ENCODE measurements at regions not wholly inside any gene's neighbourhood (a gene's known extent, or its start where the extent isn't known, plus 50 kb on each side); places are given as distances from the start of the nearest gene placed in this dataset.

DNA sequence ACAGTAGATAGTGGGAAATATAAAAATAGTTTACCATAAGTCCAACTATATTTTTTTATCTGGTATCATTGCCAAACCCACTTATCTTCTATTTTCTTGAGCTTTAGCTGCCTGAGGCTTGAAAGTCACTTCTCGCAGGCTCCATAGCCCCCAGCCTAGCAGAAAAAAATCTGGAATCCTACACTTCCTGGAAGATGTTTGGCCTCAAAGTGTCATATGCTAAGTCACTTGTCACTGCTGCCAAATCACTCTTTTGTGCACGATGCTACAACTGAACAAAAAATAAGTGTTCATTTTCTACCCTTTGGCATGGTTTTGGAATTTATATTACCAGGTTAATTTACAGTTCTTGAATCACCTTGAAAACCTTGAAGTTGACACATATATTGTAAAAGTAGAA lies 612.5 kb upstream of the ATXN8OS start:
- TF ChIP-seq POLR2A (IDR thresholded peaks at IDR 0.05), result no peak
- TF ChIP-seq CTCF (IDR thresholded peaks at IDR 0.05), result no peak

Measured in heart left ventricle (tissue), 13 donors.